G401.6 (cell line): ENCODE measurements at regions not wholly inside any gene's neighbourhood (a gene's known extent, or its start where the extent isn't known, plus 50 kb on each side); places are given as distances from the start of the nearest gene placed in this dataset.
"Not testable (repeated sequence)": the region's sequence is repeated elsewhere in the genome, so short reads cannot be mapped to it uniquely, and the experiment has no call there.

Source experiments
- FAIRE-seq: peaks from 2 replicates; lab custom pipeline; 2012; peaks lifted over from hg19 to GRCh38; lab: Jason Lieb, UNC

DNA sequence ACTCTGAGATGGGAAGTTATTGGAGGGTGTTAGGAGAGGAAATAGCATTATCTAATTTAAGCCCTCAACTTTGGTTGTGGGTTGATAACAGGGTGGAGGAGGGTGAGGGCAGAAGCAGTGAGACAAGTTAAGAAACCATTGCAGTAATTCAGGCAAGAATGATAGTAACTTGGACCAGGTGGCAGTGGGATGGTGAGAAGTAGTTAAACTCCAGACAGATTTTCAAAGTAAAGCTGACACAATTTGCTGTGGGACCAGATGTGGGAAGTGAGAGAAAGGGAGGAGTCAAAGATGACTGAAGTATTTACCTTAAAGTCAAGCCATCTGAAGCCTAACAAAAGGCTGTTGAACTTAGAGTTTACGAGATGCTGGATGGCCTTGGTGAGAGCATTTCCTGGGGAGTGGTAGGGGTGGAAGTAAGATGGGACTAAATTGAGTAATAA is 163.2 kb upstream of the KLF7 start:
- FAIRE-seq = no peak

DNA sequence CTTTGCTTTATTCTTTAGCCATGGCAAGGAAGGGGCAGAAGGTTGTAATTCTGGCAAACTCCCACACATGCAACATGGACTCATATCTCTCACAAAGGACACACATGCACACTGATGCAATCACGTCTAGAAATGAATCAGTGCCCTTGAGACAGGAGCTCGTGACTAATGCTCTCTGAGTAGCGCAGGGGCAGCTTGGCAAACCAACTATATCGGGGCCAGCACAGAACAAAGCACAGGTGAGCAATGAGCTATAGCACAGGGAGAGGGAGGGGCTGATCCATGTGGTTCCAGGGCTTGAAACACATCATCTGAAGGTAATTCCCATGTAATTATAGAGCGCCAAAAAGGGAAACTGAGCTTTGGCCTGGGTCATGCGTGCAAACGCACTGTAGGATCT is 165.2 kb upstream of the KLF7 start:
- no peak for FAIRE-seq

DNA sequence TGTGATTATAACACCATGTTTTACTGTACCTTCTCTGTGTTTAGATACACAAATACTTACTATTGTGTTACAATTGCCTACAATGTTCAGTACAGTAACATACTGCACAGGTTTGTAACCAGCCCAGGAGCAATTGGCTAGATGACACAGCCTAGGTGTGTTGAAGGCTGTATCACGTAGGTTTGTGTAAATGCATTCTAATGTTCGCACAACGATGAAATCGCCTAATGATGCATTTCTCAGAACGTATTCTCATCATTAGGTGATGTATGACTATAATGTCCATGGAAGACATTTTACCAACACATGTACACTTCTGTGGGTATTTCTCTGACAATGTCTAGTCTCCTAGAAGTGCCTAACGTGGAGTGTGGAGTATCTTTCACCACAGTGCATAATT is 165.9 kb upstream of the KLF7 start:
- no peak for FAIRE-seq

DNA sequence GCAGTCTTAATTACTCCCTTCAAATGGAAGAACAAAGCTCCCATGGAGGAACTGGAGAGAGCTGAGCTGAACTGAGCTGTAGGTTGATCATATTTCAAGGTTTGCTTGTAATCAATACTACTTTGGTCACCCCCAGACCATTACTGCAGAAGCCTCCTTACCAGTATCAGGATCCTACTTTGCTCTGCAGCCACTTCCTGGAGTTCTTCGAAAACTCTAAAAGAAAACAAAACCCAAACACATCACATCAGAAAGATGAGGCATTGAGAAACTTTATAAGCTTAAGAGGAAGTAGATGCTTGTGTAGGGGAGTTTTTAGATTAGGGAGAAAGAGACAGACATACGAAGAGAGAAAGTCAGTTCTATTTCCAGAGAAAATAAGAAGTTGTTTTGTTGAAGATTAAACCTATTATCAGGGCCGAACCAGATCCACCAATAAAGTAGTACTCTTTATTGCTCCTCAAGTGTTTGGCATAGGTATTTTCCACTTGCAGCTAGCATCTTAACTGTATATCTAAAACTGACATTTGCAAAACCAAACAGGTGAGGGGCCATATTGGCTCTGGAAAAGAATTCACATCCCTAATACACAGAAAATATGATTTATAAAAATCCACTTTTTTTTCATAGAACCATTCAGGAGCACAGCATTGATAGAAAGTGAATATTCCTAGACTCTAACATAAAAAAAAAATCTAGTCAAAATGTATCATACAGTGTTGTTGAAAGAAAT is 166.9 kb upstream of the KLF7 start:
- no peak for FAIRE-seq

DNA sequence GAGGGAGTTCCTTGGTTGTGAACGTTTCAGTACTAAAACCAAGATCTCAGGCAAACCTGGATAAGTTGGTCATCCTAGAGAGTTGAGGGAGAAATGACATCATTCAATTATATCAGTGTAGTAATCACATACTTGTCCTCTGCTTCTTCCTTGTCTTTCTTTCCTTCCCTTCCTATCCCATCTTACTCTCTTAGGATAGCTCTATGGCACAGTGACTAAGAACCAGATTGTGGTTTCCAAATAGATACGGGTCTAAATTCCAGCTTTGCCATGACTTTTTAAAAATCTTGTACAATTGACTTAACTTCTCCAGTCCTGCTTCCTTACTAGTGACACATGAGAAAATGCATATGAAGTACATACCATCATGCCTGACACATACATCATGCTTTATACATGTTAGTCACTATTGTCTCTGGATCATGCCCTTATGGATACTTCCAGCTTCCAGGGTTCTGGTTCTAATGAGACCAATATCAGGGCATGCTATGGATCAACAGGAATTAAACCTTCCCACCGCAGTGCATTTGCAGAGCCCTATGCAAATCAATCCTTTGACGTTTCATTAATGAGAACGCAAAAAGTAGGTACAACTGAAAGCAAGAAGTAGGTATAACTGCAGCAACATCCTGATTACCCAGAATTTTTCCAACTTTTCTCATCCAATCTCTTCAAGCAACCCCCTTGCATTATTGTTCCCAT is 168.0 kb upstream of the KLF7 start:
- FAIRE-seq = no peak

DNA sequence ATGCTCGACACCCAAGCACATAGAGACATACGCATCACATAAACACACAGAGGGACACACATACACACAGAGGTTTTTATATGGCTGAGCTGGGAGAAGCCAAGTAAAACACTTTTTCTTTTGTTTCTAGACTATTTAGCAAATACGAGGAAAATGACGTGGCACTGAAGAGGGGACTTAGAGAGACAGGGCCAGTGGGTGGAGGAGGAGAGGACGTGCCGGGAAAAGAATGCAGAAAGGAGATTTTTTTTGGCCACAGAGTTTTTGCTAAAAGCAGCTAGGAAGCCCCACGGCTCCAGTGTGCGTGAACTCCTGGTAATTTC is 168.5 kb upstream of the KLF7 start:
- no peak for FAIRE-seq

DNA sequence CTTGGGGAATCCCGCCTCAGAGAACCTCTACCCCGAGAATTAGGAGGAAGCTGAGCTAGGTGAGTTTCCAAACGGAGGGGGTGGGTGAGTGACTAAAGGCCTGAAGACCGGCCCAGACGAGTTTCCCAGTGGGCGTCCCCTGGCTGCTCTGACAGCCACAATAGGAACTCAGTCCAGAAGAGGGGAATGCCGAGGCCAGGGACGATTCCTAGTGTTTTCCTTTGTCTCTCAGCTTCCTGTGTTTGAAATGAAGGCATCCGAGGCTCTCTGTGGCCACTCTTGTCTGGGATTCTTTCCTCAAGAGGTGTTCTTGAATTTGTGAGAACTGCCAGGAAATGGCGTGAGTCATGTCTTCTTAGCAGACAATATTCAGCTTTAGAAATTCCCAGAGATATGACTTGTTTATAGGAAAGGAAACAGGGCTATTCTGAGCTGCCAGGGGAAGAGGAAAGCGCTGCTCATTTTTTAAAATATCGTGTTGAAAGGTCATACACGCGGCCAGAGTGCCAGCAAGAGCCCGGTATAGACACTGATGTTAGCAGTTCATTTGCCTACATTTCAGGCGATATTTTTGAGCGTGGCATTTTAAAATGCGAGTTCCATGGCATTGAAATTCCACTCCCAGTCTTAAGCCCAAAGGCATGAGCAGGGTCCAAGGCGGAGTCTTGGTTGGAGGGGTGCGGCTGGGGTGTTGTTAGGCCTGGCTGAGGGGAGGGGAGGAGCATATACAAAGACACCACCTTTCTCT is 169.1 kb upstream of the KLF7 start:
- FAIRE-seq = no peak

DNA sequence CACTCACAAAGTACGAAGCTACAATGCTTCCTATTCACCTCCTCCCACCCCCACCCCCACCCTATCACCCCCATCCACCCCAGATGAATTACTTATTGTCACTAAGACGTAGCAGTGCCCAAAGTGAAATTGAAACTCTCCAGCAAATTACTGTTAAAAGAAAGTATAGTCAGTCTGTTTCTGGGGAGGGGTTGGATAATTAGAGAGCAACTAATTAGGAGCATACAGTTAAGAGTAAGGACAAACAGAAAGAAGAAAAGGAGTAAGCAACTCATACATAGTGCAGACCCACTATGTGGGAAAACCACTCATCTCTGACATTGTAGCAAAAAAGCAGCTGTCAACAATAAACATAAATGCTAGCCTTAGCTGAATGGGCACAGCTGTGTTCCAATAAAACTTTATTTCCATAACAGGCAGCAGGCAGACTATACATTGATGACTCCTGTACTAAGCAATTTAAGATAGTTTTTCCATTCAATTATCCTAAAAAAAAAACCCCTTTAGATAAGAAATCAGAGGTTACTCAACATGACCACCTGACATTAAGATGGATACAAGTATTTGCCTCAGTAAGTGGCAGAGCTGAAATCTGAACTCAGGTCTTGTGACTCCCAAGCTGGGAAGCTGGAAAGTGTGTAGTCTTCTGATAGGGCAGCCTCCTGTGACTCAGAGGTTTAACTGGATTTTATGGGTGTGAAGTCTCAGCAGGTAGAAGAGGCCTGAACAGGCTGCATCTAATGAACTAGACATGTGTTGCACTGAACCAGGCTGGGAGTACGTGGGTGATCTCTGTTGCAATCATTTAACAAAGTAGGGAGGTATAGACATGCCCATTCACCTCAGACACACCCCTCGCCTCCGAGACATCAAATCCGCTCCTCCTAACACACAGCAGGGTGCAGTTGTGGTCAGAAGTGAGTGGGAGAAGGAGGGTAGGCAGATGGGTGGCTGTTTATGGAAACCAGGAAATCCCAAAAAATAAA is 171.8 kb upstream of the KLF7 start:
- peak; percentile 96 for FAIRE-seq

DNA sequence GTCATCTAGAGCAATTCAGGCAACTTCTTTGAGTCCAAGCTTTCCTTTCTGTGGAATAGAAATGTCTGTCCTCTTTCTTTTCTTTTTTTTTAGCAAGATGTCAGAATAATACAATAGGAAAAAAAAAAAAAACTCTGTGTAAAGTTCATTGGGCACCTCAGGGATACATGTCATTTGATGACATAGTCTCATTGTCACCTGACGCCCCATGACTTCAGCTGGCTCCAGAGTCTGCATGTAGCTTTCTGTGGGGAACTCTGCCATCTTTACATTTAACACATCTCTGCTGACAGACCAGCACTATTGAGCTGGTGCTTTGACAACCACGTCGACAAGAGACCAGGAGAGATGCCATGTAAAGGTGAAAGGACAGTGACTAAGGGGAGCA is 172.5 kb upstream of the KLF7 start:
- FAIRE-seq = no peak

DNA sequence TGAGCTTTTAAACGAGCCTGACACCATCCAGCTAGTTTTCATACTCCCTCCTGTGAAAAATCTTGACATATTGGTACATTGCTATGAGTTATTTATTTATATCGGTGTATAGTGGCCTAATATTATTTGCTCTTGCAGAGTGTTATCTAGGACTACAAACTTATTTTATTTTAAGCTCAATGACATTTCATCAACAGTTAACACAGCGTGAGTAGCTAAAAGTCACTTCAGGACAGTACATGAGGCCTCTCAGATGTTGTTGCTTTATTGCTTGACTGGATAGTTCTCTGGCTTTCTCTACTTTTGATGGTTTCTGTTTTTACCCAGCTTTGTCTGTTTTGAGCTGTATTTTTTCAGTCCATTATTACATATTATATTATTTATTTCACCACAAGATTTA is 172.9 kb upstream of the KLF7 start:
- no peak for FAIRE-seq

DNA sequence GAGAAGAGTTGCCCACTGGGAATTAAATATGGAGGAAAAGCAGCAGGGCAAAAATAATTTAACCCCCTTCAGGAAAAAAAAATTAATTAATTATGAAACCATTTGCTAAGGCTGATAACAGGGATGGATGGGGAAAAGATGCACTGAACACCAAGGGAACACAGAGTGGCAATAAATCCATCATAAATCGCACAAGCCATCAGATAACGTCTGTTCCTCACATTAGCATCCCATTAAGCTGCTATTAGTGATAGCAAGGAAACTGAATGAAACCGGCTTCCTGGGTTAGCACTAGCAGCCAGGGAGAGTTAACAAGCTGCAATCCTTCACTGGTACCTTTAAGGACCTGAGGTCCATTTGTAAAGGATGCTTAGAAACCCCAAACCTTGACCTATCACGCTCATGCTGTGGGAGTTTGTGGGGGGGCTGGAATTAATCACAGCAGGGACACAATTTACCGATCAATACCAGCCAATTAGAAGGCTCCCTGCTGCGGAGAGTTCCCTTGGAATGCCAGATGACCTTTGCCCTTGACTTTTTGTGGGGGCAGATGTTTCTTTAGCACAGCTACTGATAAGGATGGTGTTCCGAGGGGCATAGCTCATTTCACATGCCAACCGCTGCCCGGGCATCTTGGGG is 175.5 kb upstream of the KLF7 start:
- no peak for FAIRE-seq

DNA sequence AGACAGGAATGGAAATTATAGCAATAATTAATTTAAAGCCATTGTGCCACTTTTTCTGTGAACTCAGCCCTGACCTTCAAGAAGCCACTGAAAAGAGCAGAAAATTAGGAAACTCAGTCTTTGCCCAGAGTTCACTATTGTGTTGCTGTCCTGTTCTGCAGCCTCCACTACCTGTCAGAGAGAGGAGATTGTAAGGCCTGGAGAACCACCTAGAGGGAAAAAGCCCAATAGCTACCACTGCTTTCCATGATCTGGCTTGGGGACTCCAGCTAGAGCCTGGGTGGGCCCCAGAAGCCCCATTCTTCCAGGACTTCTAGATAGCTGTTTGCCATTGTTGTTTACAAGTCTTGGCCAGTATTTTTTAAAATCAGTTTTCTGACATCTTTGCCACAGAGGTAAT is 176.1 kb upstream of the KLF7 start:
- no peak for FAIRE-seq

DNA sequence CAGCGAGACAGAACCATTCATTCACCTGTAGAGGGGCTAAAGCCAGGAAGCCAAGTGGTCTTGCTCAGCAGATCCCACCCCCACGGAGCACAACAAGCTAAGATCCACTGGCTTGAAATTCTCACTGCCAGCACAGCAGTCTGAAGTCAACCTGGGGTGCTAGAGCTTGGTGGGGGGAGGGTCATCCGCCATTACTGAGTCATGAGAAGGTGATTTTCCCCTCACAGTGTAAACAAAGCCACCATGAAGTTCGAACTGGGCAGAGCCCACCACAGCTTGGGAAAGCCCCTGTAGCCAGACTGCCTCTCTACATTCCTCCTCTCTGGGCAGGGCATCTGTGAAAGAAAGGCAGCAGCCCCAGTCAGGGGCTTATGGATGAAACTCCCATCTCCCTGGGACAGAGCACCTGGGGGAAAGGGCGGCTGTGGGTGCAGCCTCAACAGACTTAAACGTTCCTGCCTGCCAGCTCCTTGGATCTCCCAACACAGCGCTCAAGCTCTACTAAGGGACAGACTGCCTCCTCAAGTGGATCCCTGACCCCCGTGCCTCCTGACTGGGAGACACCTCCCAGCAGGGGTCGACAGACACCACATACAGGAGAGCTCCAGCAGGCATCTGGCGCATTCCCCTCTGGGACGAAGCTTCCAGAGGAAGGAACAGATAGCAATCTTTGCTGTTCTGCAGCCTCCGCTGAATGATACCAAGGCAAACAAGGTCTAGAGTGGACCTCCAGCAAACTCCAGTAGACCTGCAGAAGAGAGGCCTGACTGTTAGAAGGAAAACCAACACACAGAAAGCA is 179.0 kb upstream of the KLF7 start:
- FAIRE-seq = not testable (repeated sequence)

DNA sequence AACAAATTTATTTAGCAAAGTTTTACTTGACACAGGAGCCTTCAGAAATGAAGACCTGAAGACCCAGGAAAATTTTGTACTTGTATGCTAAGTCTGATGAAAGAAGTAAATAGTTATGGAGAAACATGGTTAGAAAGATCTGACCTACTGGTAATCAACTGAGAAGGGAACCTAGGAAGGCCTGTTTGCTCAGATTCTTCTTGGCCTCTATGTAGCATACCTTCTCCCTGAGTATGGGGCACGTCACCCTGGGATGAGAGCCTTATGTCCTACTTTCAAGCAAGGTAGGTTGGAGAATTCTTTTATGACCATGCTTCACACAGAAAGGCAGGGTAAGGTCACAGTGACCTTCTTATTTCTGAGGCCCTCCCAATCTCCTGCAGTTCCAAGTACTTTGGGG is 178.6 kb upstream of the CREB1 start:
- FAIRE-seq = no peak

DNA sequence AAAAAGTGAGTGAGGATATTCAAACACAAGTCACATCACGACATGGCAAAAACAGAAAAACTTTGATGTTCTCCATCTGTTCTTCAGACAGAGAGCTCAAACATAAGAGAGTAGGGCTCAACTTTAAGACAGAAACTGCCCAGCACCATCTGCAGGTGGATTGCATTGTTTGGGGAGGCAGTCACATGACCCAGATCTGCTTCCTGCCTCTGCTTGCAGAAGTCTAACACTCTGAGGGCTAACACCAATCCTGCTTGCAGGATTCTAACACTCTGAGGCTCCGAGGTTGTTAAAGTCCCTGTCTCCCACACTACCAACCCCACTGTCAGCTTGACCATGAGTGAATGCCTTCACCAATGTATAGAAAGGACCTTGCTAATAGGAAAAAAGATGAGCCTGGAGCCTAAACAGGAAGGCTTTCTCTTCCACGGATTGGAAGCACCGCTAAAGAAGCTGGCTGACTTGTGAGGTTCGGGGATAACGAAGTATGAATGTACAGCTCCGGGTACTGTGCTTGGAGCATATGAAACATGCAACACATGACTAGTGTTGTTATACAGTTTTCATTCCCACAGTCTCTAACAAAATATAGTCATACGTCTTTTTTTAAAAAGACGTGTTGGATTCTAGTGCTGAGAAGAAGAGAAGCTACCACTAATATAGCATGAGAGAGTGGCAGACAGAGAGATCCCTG is 176.6 kb upstream of the CREB1 start:
- FAIRE-seq = no peak

DNA sequence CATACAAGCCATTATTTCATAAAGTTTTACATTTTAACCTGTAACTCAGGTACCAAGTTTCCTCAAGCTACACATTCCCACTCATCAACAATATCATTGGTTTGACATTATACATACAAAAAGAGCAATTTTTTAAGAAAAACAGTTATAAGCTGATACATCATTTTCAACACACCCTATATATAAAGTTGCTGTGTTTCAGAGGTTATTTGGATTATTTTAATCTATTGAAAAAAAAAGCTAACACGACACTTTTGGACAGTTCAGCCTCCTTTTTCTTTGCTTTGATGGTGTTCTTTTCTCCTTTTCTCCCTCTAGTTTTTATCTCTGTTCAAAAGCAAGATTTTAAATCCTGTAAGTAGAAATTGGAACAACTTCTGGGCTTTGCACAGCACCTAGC is 175.9 kb upstream of the CREB1 start:
- FAIRE-seq = no peak

DNA sequence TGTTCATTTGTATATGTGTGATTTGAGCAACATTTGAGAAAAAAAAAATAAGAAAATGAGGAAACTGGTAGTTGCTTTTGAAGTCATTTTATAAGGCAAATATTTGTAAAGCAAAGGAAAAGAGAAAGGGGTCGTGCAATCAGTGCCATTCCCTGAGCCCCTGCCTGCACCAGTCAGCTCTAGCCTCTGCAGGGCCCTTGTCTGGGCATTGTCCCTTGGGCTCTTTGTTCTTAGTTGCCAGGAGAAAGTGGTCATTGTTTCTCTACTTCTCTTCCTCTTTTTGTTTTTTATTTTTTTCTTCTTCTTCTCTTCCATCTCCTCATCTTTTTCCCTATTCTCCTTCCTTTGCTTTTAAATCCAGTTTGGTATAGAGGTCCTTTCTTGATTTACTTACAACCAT is 175.3 kb upstream of the CREB1 start:
- FAIRE-seq = no peak

DNA sequence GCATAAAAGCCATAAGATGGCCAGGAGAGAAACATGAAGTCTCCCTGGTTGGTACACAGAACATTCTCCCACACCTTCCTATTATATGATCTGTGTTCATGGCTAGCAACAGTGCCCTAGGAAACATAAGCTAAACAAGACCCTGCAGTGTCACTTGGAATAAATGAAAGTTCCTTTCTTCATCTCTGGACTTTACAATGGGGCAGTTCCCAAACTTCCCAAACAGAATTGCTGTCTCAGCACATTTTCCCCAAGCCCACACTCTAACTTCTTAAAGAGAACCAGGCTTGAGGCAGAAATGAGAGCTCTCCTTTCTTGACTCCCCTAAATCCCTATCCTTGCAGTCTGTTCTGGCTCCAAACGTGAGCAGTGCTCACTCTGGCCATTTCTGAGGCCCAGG is 173.2 kb upstream of the CREB1 start:
- no peak for FAIRE-seq

DNA sequence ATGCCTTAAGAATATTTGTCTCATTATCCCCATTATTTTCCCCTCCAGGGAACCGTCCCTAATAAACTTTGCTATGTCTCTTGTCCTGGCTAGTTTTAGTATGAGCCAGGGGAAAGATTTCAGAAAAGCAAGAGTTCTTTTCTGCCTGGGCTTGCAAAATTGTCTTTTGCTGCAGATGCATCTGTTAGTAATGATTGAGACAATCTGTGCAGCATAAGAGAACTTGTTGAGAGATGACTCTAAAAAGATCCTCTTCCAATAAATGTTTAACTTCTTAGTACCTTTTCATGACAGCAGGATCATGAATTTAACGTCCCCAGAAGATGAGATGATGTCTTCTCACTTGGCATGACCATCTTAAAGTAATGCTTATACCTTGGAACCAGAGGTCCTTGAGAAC is 172.5 kb upstream of the CREB1 start:
- no peak for FAIRE-seq

DNA sequence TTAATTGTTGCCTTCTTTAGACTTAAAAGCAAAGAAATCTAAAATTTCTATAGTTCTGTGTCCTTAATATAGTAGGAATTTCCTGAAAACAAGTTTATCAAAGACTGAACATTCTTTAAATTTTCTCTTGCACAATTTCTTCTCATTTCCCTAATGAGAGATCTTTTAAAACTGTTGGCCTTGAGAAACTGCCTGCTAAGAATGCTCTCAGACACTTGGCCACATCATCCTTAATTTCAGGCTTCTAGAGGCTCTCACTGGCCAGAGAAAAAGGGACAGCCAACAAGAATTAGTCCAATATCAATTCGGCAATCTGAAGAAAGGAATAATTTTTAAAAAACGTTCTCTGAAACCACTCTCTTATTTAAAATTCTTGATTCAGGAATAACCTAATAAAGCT is 167.0 kb upstream of the CREB1 start:
- no peak for FAIRE-seq
